ENCODE measurements at regions not wholly inside any gene's neighbourhood (a gene's known extent, or its start where the extent isn't known, plus 50 kb on each side); places are given as distances from the start of the nearest gene placed in this dataset.

GRCh38 chr13:38566023-38566422 lies 120.9 kb upstream of the FREM2 start:
- no peaks in the 10 kb centered on the region for H3K4me1 Mint-ChIP-seq
- ATAC-seq = no peak
- ChIA-PET CTCF (no interaction called here), POLR2A (no interaction called here)
- H3K36me3 Mint-ChIP-seq (ENCODE audit: low read depth) = no peaks in the 10 kb centered on the region
- no peak overlapping the region for H3K27ac Mint-ChIP-seq
- DNase-seq = no peak
- intact Hi-C loops (cut with DNase I, micrococcal nuclease) = no loop called here
- no peak overlapping the region for H3K4me3 Mint-ChIP-seq
- peaks cover 11% of the 10 kb centered on the region for H3K27me3 Mint-ChIP-seq
- H3K9me3 Mint-ChIP-seq (ENCODE audit: low read depth) = no peaks in the 10 kb centered on the region

GRCh38 chr13:38566519-38566918 lies 120.4 kb upstream of the FREM2 start:
- ATAC-seq (no peak), DNase-seq (no peak)
- no peaks in the 10 kb centered on the region for H3K4me1 Mint-ChIP-seq
- no peaks in the 10 kb centered on the region for H3K36me3 Mint-ChIP-seq (ENCODE audit: low read depth)
- H3K27ac Mint-ChIP-seq = no peak overlapping the region
- intact Hi-C loops (cut with DNase I, micrococcal nuclease) = no loop called here
- POLR2A ChIA-PET = no interaction called here
- peaks cover 11% of the 10 kb centered on the region for H3K27me3 Mint-ChIP-seq
- no peak overlapping the region for H3K4me3 Mint-ChIP-seq
- no peaks in the 10 kb centered on the region for H3K9me3 Mint-ChIP-seq (ENCODE audit: low read depth)
- CTCF ChIA-PET = no interaction called here

GRCh38 chr13:38570706-38571105 lies 116.2 kb upstream of the FREM2 start:
- Mint-ChIP-seq H3K36me3 (ENCODE audit: low read depth) (no peaks in the 10 kb centered on the region), H3K4me3 (no peak overlapping the region), H3K27ac (no peak overlapping the region), H3K27me3 (peaks cover 11% of the 10 kb centered on the region), H3K4me1 (no peaks in the 10 kb centered on the region), H3K9me3 (ENCODE audit: low read depth) (no peaks in the 10 kb centered on the region)
- ChIA-PET POLR2A (no interaction called here), CTCF (interaction anchor here (1.2 kb wide), 1 partner anchor 11 kb away, joined by 3 read pairs; no protein-coding TSS in a partner anchor)
- intact Hi-C loops (cut with DNase I, micrococcal nuclease) = no loop called here
- ATAC-seq (no peak), DNase-seq (no peak)

GRCh38 chr13:38575427-38575826 lies 111.5 kb upstream of the FREM2 start:
- H3K36me3 Mint-ChIP-seq (ENCODE audit: low read depth) = no peaks in the 10 kb centered on the region
- no peak overlapping the region for H3K4me3 Mint-ChIP-seq
- ATAC-seq = no peak
- H3K27me3 Mint-ChIP-seq = peaks cover under 1% of the 10 kb centered on the region
- no peak overlapping the region for H3K27ac Mint-ChIP-seq
- POLR2A ChIA-PET = no interaction called here
- DNase-seq = no peak
- H3K4me1 Mint-ChIP-seq = no peaks in the 10 kb centered on the region
- intact Hi-C loops (cut with DNase I, micrococcal nuclease) = no loop called here
- CTCF ChIA-PET = no interaction called here
- H3K9me3 Mint-ChIP-seq (ENCODE audit: low read depth) = no peaks in the 10 kb centered on the region

- H3K9me3 Mint-ChIP-seq (ENCODE audit: low read depth) = no peaks in the 10 kb centered on the region
- intact Hi-C loops (cut with DNase I, micrococcal nuclease) = no loop called here
- H3K4me1 Mint-ChIP-seq = no peaks in the 10 kb centered on the region
Observed at GRCh38 chr13:38577048-38577447, 109.8 kb upstream of the FREM2 start.

GRCh38 chr13:38582133-38582532 lies 104.7 kb upstream of the FREM2 start:
- DNase-seq (no peak), ATAC-seq (peak; percentile 39)
- Mint-ChIP-seq H3K4me3 (no peak overlapping the region), H3K36me3 (ENCODE audit: low read depth) (no peaks in the 10 kb centered on the region), H3K27me3 (no peaks in the 10 kb centered on the region), H3K27ac (no peak overlapping the region), H3K9me3 (ENCODE audit: low read depth) (no peaks in the 10 kb centered on the region), H3K4me1 (no peaks in the 10 kb centered on the region)
- CTCF ChIA-PET = interaction anchor here (0.6 to 0.9 kb wide), 2 partner anchors 12 to 623 kb away, joined by 3 read pairs; no protein-coding TSS in a partner anchor
- intact Hi-C loops (cut with DNase I, micrococcal nuclease) = loop anchor here in 1 of 2 experiments (10.0 kb wide), 2 partner anchors 1477 to 1507 kb away; partner anchors contain the start of gene CSNK1A1L
- POLR2A ChIA-PET = no interaction called here

More at GRCh38 chr13:38577048-38577447, 109.8 kb upstream of the FREM2 start:
- POLR2A ChIA-PET = no interaction called here
- DNase-seq = no peak
- ATAC-seq = no peak
- H3K27ac Mint-ChIP-seq = no peak overlapping the region
- no peak overlapping the region for H3K4me3 Mint-ChIP-seq
- H3K27me3 Mint-ChIP-seq = no peaks in the 10 kb centered on the region
- CTCF ChIA-PET = no interaction called here
- H3K36me3 Mint-ChIP-seq (ENCODE audit: low read depth) = no peaks in the 10 kb centered on the region

GRCh38 chr13:38590230-38590629 lies 96.6 kb upstream of the FREM2 start:
- ATAC-seq = no peak
- H3K27me3 Mint-ChIP-seq = peaks cover 4% of the 10 kb centered on the region
- H3K4me3 Mint-ChIP-seq = no peak overlapping the region
- no peak for DNase-seq
- no peaks in the 10 kb centered on the region for H3K36me3 Mint-ChIP-seq (ENCODE audit: low read depth)
- no peaks in the 10 kb centered on the region for H3K9me3 Mint-ChIP-seq (ENCODE audit: low read depth)
- no peaks in the 10 kb centered on the region for H3K4me1 Mint-ChIP-seq
- POLR2A ChIA-PET = no interaction called here
- intact Hi-C loops (cut with DNase I, micrococcal nuclease) = no loop called here
- H3K27ac Mint-ChIP-seq = no peak overlapping the region
- CTCF ChIA-PET = interaction anchor here (0.6 kb wide), 1 partner anchor 323 kb away, joined by 4 read pairs; no protein-coding TSS in a partner anchor

GRCh38 chr13:38590796-38591507 lies 95.9 kb upstream of the FREM2 start:
- CTCF ChIA-PET = no interaction called here
- Mint-ChIP-seq H3K27ac (no peak overlapping the region), H3K4me3 (no peak overlapping the region), H3K9me3 (ENCODE audit: low read depth) (no peaks in the 10 kb centered on the region), H3K4me1 (no peaks in the 10 kb centered on the region), H3K27me3 (peaks cover 7% of the 10 kb centered on the region), H3K36me3 (ENCODE audit: low read depth) (no peaks in the 10 kb centered on the region)
- intact Hi-C loops (cut with DNase I, micrococcal nuclease) = no loop called here
- POLR2A ChIA-PET = no interaction called here
- ATAC-seq (no peak), DNase-seq (no peak)

- ChIA-PET POLR2A (no interaction called here), CTCF (no interaction called here)
- no peak for DNase-seq
- no peaks in the 10 kb centered on the region for H3K4me1 Mint-ChIP-seq
- H3K27ac Mint-ChIP-seq = no peak overlapping the region
- no peak overlapping the region for H3K4me3 Mint-ChIP-seq
- H3K27me3 Mint-ChIP-seq = peaks cover 9% of the 10 kb centered on the region
- intact Hi-C loops (cut with DNase I, micrococcal nuclease) = no loop called here
- H3K9me3 Mint-ChIP-seq (ENCODE audit: low read depth) = no peaks in the 10 kb centered on the region
- ATAC-seq = no peak
- H3K36me3 Mint-ChIP-seq (ENCODE audit: low read depth) = no peaks in the 10 kb centered on the region
Observed at GRCh38 chr13:38602266-38602665, 84.6 kb upstream of the FREM2 start.

GRCh38 chr13:38606699-38607535 lies 80.0 kb upstream of the FREM2 start:
- Mint-ChIP-seq H3K27me3 (peaks cover 2% of the 10 kb centered on the region), H3K4me3 (no peak overlapping the region), H3K4me1 (no peaks in the 10 kb centered on the region), H3K27ac (no peak overlapping the region), H3K36me3 (ENCODE audit: low read depth) (no peaks in the 10 kb centered on the region), H3K9me3 (ENCODE audit: low read depth) (no peaks in the 10 kb centered on the region)
- no peak for ATAC-seq
- intact Hi-C loops (cut with DNase I, micrococcal nuclease) = no loop called here
- no peak for DNase-seq
- ChIA-PET POLR2A (interaction anchor here (0.7 kb wide), 1 partner anchor 140 kb away, joined by 4 read pairs; no protein-coding TSS in a partner anchor), CTCF (no interaction called here)

- ChIA-PET POLR2A (no interaction called here), CTCF (no interaction called here)
- H3K4me3 Mint-ChIP-seq = no peak overlapping the region
- H3K36me3 Mint-ChIP-seq (ENCODE audit: low read depth) = no peaks in the 10 kb centered on the region
- ATAC-seq = no peak
- no peak for DNase-seq
- no peaks in the 10 kb centered on the region for H3K27me3 Mint-ChIP-seq
- H3K4me1 Mint-ChIP-seq = no peaks in the 10 kb centered on the region
- no peaks in the 10 kb centered on the region for H3K9me3 Mint-ChIP-seq (ENCODE audit: low read depth)
- no peak overlapping the region for H3K27ac Mint-ChIP-seq
- intact Hi-C loops (cut with DNase I, micrococcal nuclease) = no loop called here
Observed at GRCh38 chr13:38617936-38618335, 68.9 kb upstream of the FREM2 start.

GRCh38 chr13:38618336-38618735 lies 68.5 kb upstream of the FREM2 start:
- ATAC-seq = no peak
- H3K36me3 Mint-ChIP-seq (ENCODE audit: low read depth) = no peaks in the 10 kb centered on the region
- no peaks in the 10 kb centered on the region for H3K9me3 Mint-ChIP-seq (ENCODE audit: low read depth)
- POLR2A ChIA-PET = no interaction called here
- DNase-seq = no peak
- no peaks in the 10 kb centered on the region for H3K27me3 Mint-ChIP-seq
- no peaks in the 10 kb centered on the region for H3K4me1 Mint-ChIP-seq
- H3K4me3 Mint-ChIP-seq = no peak overlapping the region
- H3K27ac Mint-ChIP-seq = no peak overlapping the region
- CTCF ChIA-PET = interaction anchor here (0.8 kb wide), 1 partner anchor 1981 kb away, joined by 3 read pairs; no protein-coding TSS in a partner anchor
- intact Hi-C loops (cut with DNase I, micrococcal nuclease) = no loop called here

Data from activated CD4-positive, alpha-beta T cell treated with anti-CD3 and anti-CD28 coated beads for 36 hours (primary cell).